ENCODE measurements at regions not wholly inside any gene's neighbourhood (a gene's known extent, or its start where the extent isn't known, plus 50 kb on each side); places are given as distances from the start of the nearest gene placed in this dataset.

GRCh38 chr13:63409791-63410351, 1994.2 kb upstream of the PCDH20 start:
- no peak for TF ChIP-seq CTCF (IDR thresholded peaks at IDR 0.05)
- WGBS, 4 donors, result 57 to 85% (median 72%) methylated on average over 7 of the region's 7 CpGs
- H3K36me3 ChIP-seq (replicated peaks in 1 of 2), result no peaks in the 10 kb centered on the region
- no peak for DNase-seq
- intact Hi-C loops (cut with DNase I), result no loop called here
- H3K27me3 ChIP-seq, result no peaks in the 10 kb centered on the region
- H3K9me3 ChIP-seq (replicated peaks in 1 of 3), result no peaks in the 10 kb centered on the region
- H3K4me3 ChIP-seq, result no peak overlapping the region
- no peaks in the 10 kb centered on the region for H3K4me1 ChIP-seq (replicated peaks in 1 of 2)
- H3K27ac ChIP-seq, result no peak overlapping the region

- H3K4me3 ChIP-seq, result no peak overlapping the region
- no peak for DNase-seq
- intact Hi-C loops (cut with DNase I), result no loop called here
- no peaks in the 10 kb centered on the region for H3K36me3 ChIP-seq (replicated peaks in 1 of 2)
- no peaks in the 10 kb centered on the region for H3K27me3 ChIP-seq
- 20 to 33% (median 23%) methylated on average over 4 of the region's 4 CpGs for WGBS, 4 donors
- no peaks in the 10 kb centered on the region for H3K9me3 ChIP-seq (replicated peaks in 1 of 3)
- no peak overlapping the region for H3K27ac ChIP-seq
- no peak for TF ChIP-seq POLR2A (IDR thresholded peaks at IDR 0.05)
- no peak for TF ChIP-seq CTCF (IDR thresholded peaks at IDR 0.05)
- H3K4me1 ChIP-seq (replicated peaks in 1 of 2), result no peaks in the 10 kb centered on the region
These were observed 1992.9 kb upstream of the PCDH20 start for GRCh38 chr13:63408331-63409189.

GRCh38 chr13:63403733-63404132, 1988.1 kb upstream of the PCDH20 start:
- no peaks in the 10 kb centered on the region for H3K36me3 ChIP-seq (replicated peaks in 1 of 2)
- peaks cover 0 to 5% (median 0%) of the 10 kb centered on the region in 3 donors for H3K9me3 ChIP-seq (replicated peaks in 1 of 3)
- no peak for DNase-seq
- intact Hi-C loops (cut with DNase I), result no loop called here
- no peak for TF ChIP-seq POLR2A (IDR thresholded peaks at IDR 0.05)
- no peak for TF ChIP-seq CTCF (IDR thresholded peaks at IDR 0.05)
- no peaks in the 10 kb centered on the region for H3K27me3 ChIP-seq
- no peaks in the 10 kb centered on the region for H3K4me1 ChIP-seq (replicated peaks in 1 of 2)
- H3K4me3 ChIP-seq, result no peak overlapping the region
- H3K27ac ChIP-seq, result no peak overlapping the region

GRCh38 chr13:63396746-63397145, 1981.1 kb upstream of the PCDH20 start:
- Histone ChIP-seq H3K9me3 (replicated peaks in 1 of 3) (peaks cover 0 to 11% (median 0%) of the 10 kb centered on the region in 3 donors), H3K27me3 (no peaks in the 10 kb centered on the region), H3K27ac (no peak overlapping the region), H3K36me3 (replicated peaks in 1 of 2) (no peaks in the 10 kb centered on the region), H3K4me1 (replicated peaks in 1 of 2) (no peaks in the 10 kb centered on the region), H3K4me3 (no peak overlapping the region)
- TF ChIP-seq CTCF (IDR thresholded peaks at IDR 0.05) (no peak), POLR2A (IDR thresholded peaks at IDR 0.05) (no peak)
- DNase-seq, result no peak
- intact Hi-C loops (cut with DNase I), result no loop called here
- 84 to 100% (median 86%) methylated on average over 3 to 9 of the region's 9 CpGs for WGBS, 4 donors
